NCI-H69 (cell line): ENCODE measurements at regions not wholly inside any gene's neighbourhood (a gene's known extent, or its start where the extent isn't known, plus 50 kb on each side); places are given as distances from the start of the nearest gene placed in this dataset.
A peak's percentile ranks its signal among the peaks of the same experiment; 100 is the strongest.

ENCODE experiments used
- DNase-seq: peaks from one replicate; lab custom pipeline; 2025; lab: John Stamatoyannopoulos, UW

- peak; percentile 45 for DNase-seq
Measured at GRCh38 chr5:164809821-164810220, 1304.4 kb downstream of the MAT2B start.

- DNase-seq, result peak; percentile 35
Measured at GRCh38 chr5:164818445-164818844, 1313.0 kb downstream of the MAT2B start.

GRCh38 chr5:164824671-164825070 lies 1319.3 kb downstream of the MAT2B start:
- DNase-seq, result no peak

GRCh38 chr5:164832516-164832915 lies 1327.1 kb downstream of the MAT2B start:
- no peak for DNase-seq

- no peak for DNase-seq
Measured at GRCh38 chr5:164844348-164844747, 1338.9 kb downstream of the MAT2B start.

GRCh38 chr5:164860896-164861295 lies 1355.5 kb downstream of the MAT2B start:
- DNase-seq, result no peak

- DNase-seq, result no peak
Measured at GRCh38 chr5:164861610-164862009, 1356.2 kb downstream of the MAT2B start.

GRCh38 chr5:164868761-164869160 lies 1363.3 kb downstream of the MAT2B start:
- no peak for DNase-seq

GRCh38 chr5:164869325-164869724 lies 1363.9 kb downstream of the MAT2B start:
- no peak for DNase-seq

- no peak for DNase-seq
Measured at GRCh38 chr5:164876793-164877192, 1371.4 kb downstream of the MAT2B start.

- DNase-seq, result no peak
Measured at GRCh38 chr5:164881442-164881841, 1376.0 kb downstream of the MAT2B start.

GRCh38 chr5:164885179-164885578 lies 1379.8 kb downstream of the MAT2B start:
- no peak for DNase-seq

- DNase-seq, result no peak
Measured at GRCh38 chr5:164893071-164893470, 1387.7 kb downstream of the MAT2B start.

- DNase-seq, result no peak
Measured at GRCh38 chr5:164898705-164899104, 1393.3 kb downstream of the MAT2B start.

- DNase-seq, result no peak
Measured at GRCh38 chr5:164909673-164910072, 1404.3 kb downstream of the MAT2B start.

- DNase-seq, result no peak
Measured at GRCh38 chr5:164921722-164922121, 1416.3 kb downstream of the MAT2B start.

- DNase-seq, result no peak
Measured at GRCh38 chr5:164934039-164934438, 1428.6 kb downstream of the MAT2B start.

GRCh38 chr5:164934561-164934960 lies 1429.1 kb downstream of the MAT2B start:
- no peak for DNase-seq

GRCh38 chr5:164941132-164941531 lies 1435.7 kb downstream of the MAT2B start:
- DNase-seq, result no peak

- no peak for DNase-seq
Measured at GRCh38 chr5:164950927-164951326, 1445.5 kb downstream of the MAT2B start.

- DNase-seq, result no peak
Measured at GRCh38 chr5:164951570-164951969, 1446.2 kb downstream of the MAT2B start.

- DNase-seq, result no peak
Measured at GRCh38 chr5:164958688-164959087, 1453.3 kb downstream of the MAT2B start.

GRCh38 chr5:164959761-164960160 lies 1454.3 kb downstream of the MAT2B start:
- no peak for DNase-seq

- DNase-seq, result no peak
Measured at GRCh38 chr5:164962329-164962961, 1457.0 kb downstream of the MAT2B start.
